HG02571 (cell line): ENCODE measurements at regions not wholly inside any gene's neighbourhood (a gene's known extent, or its start where the extent isn't known, plus 50 kb on each side); places are given as distances from the start of the nearest gene placed in this dataset.
"Not testable (repeated sequence)": the region's sequence is repeated elsewhere in the genome, so short reads cannot be mapped to it uniquely, and the experiment has no call there.

Experiments
- ATAC-seq: cut with Tn5 transposase; IDR thresholded peaks from one replicate; pipeline ENCODE4 v1.9.1; 2021; ENCODE audit warnings: mild to moderate bottlenecking, moderate library complexity; ENCODE audit not compliant: unreplicated experiment

- no peak for ATAC-seq
Measured at GRCh38 chr18:52227536-52227935, 112.5 kb upstream of the DCC start.

- no peak for ATAC-seq
Measured at GRCh38 chr18:52228166-52228565, 111.8 kb upstream of the DCC start.

- no peak for ATAC-seq
Measured at GRCh38 chr18:52236131-52236530, 103.9 kb upstream of the DCC start.

GRCh38 chr18:52237551-52237950 is 102.4 kb upstream of the DCC start:
- ATAC-seq = no peak

- ATAC-seq = no peak
Measured at GRCh38 chr18:52242711-52243110, 97.3 kb upstream of the DCC start.

GRCh38 chr18:52244658-52245057 is 95.3 kb upstream of the DCC start:
- ATAC-seq = no peak

- ATAC-seq = no peak
Measured at GRCh38 chr18:52254367-52254766, 85.6 kb upstream of the DCC start.

GRCh38 chr18:52257417-52257816 is 82.6 kb upstream of the DCC start:
- not testable (repeated sequence) for ATAC-seq

GRCh38 chr18:52275817-52276216 is 64.2 kb upstream of the DCC start:
- ATAC-seq = no peak

- no peak for ATAC-seq
Measured at GRCh38 chr18:52277785-52278184, 62.2 kb upstream of the DCC start.

GRCh38 chr18:52278191-52278590 is 61.8 kb upstream of the DCC start:
- ATAC-seq = no peak

- ATAC-seq = no peak
Measured at GRCh38 chr18:52280702-52281101, 59.3 kb upstream of the DCC start.

GRCh38 chr18:52283927-52284326 is 56.1 kb upstream of the DCC start:
- ATAC-seq = no peak

- ATAC-seq = no peak
Measured at GRCh38 chr18:52286675-52287074, 53.3 kb upstream of the DCC start.

GRCh38 chr18:52287151-52287550 is 52.8 kb upstream of the DCC start:
- ATAC-seq = no peak

- ATAC-seq = no peak
Measured at GRCh38 chr18:52288403-52289004, 51.5 kb upstream of the DCC start.

GRCh38 chr18:52289392-52289791 is 50.6 kb upstream of the DCC start:
- no peak for ATAC-seq
